Psoas muscle (tissue), 7 donors: ENCODE measurements at regions not wholly inside any gene's neighbourhood (a gene's known extent, or its start where the extent isn't known, plus 50 kb on each side); places are given as distances from the start of the nearest gene placed in this dataset.

Source experiments
- ATAC-seq, 4 donors: fragments of 200-7000 bp; cut with Tn5 transposase; one replicate each; pipeline ENCODE4 v1.9.1; 2020; ENCODE audit warnings: moderate library complexity in 3 of 4, mild to moderate bottlenecking in 2 of 4
- DNase-seq, 2 donors: peaks; one replicate each; pipeline ENCODE4 v3.0.0-alpha.2; 2020
- H3K27ac ChIP-seq: fragments of 200-600 bp; one replicate; pipeline ENCODE4 v1.8.0; 2022
- H3K27me3 ChIP-seq, 3 donors: fragments of 200-600 bp in 1 of 3; one replicate each; pipeline versions ENCODE4 v1.6.1 to v1.8.0; 2013 to 2022; ENCODE audit warnings: low read length in 2 of 3, mild to moderate bottlenecking in 2 of 3, moderate library complexity in 1 of 3; ENCODE audit not compliant: insufficient read depth in 3 of 3
- H3K36me3 ChIP-seq, 2 donors: fragments of 200-600 bp in 1 of 2; one replicate each; pipeline versions ENCODE4 v1.6.1 to v1.8.0; 2013 to 2022; ENCODE audit warnings: low read depth in 1 of 2, mild to moderate bottlenecking in 1 of 2, moderate library complexity in 1 of 2; ENCODE audit not compliant: insufficient read depth in 1 of 2
- H3K4me1 ChIP-seq: fragments of 200-600 bp; one replicate; pipeline ENCODE4 v1.8.0; 2022
- H3K4me3 ChIP-seq: fragments of 200-600 bp; one replicate; pipeline ENCODE4 v1.8.0; 2022; ENCODE audit warnings: mild to moderate bottlenecking
- H3K9me3 ChIP-seq: fragments of 200-600 bp; one replicate; pipeline ENCODE4 v1.8.0; 2022
- CTCF ChIP-seq: fragments of 200-600 bp; IDR thresholded peaks from one replicate; pipeline ENCODE4 v1.8.0; 2022; ENCODE audit warnings: antibody characterized with exemption
- WGBS, 3 donors: extraction: QIAGEN DNeasy Blood & Tissue Kit; methylation state at CpG; one replicate each; pipeline versions ENCODE4 v1.1.6 to v1.1.7; 2013; 5-methylcytosine and 5-hydroxymethylcytosine counted together
- intact Hi-C, 2 donors: fragments of 100-400 bp; cut with DNase I; formaldehyde crosslinking; loops; one replicate each; pipeline versions ENCODE4 v1.11.0 to v1.14.2; 2022
- donor health status: healthy with polysubstance abuse.
- donor health status: DM: no; HTN: no; CAD: no; lungs with moderate emphysema.
- donor health status: Bipolar disorder and iron deficiency.
- donor health status: healthy.
- donor health status: DM: yes; HTN: yes; CAD: no.
- donor health status: DM: no; HTN: no; CAD: no.
- donor health status: DM: yes; HTN: yes; CAD: no.

- Histone ChIP-seq H3K36me3 (no peaks in the 10 kb centered on the region), H3K4me1 (no peaks in the 10 kb centered on the region), H3K4me3 (no peak overlapping the region), H3K9me3 (no peaks in the 10 kb centered on the region), H3K27ac (no peak overlapping the region), H3K27me3 (peaks cover 0 to 43% (median 7%) of the 10 kb centered on the region in 3 donors)
- intact Hi-C loops, result no loop called here
- 5 to 11% (median 8%) methylated on average over 1 of the region's 1 CpG for WGBS, 3 donors
- DNase-seq, result no peak
- ATAC-seq, result no peak
- no peak for TF ChIP-seq CTCF
Observed at GRCh38 chr1:22370190-22370498, 81.5 kb upstream of the ZBTB40 start.

GRCh38 chr1:22371408-22371807 lies 80.2 kb upstream of the ZBTB40 start:
- intact Hi-C loops, result no loop called here
- WGBS, 3 donors, result 81 to 84% (median 82%) methylated on average over 5 of the region's 5 CpGs
- H3K36me3 ChIP-seq, result no peaks in the 10 kb centered on the region
- no peak for DNase-seq
- H3K9me3 ChIP-seq, result no peaks in the 10 kb centered on the region
- no peak overlapping the region for H3K4me3 ChIP-seq
- ATAC-seq, result no peak
- no peak overlapping the region for H3K27ac ChIP-seq
- H3K4me1 ChIP-seq, result no peaks in the 10 kb centered on the region
- no peak for TF ChIP-seq CTCF
- peaks cover 0 to 45% (median 9%) of the 10 kb centered on the region in 3 donors for H3K27me3 ChIP-seq

GRCh38 chr1:22373252-22373651 lies 78.4 kb upstream of the ZBTB40 start:
- Histone ChIP-seq H3K4me1 (no peaks in the 10 kb centered on the region), H3K27ac (no peak overlapping the region), H3K36me3 (no peaks in the 10 kb centered on the region), H3K4me3 (no peak overlapping the region), H3K9me3 (no peaks in the 10 kb centered on the region), H3K27me3 (peaks cover 0 to 31% (median 9%) of the 10 kb centered on the region in 3 donors)
- DNase-seq (no peak), ATAC-seq (no peak)
- TF ChIP-seq CTCF, result no peak
- intact Hi-C loops, result no loop called here

- TF ChIP-seq CTCF, result no peak
- no peak overlapping the region for H3K4me3 ChIP-seq
- intact Hi-C loops, result no loop called here
Observed at GRCh38 chr1:22374001-22374400, 77.7 kb upstream of the ZBTB40 start.

GRCh38 chr1:22375601-22376000 lies 76.0 kb upstream of the ZBTB40 start:
- Histone ChIP-seq H3K4me1 (no peaks in the 10 kb centered on the region), H3K9me3 (no peaks in the 10 kb centered on the region), H3K27ac (no peak overlapping the region), H3K4me3 (no peak overlapping the region), H3K36me3 (no peaks in the 10 kb centered on the region), H3K27me3 (peaks cover 0 to 32% (median 7%) of the 10 kb centered on the region in 3 donors)
- intact Hi-C loops, result no loop called here
- WGBS, 3 donors, result 56 to 61% (median 56%) methylated on average over 9 of the region's 9 CpGs
- DNase-seq (peak; percentile 24 to 65), ATAC-seq (no peak)
- no peak for TF ChIP-seq CTCF

More at GRCh38 chr1:22374001-22374400, 77.7 kb upstream of the ZBTB40 start:
- DNase-seq, result no peak
- Histone ChIP-seq H3K36me3 (no peaks in the 10 kb centered on the region), H3K4me1 (no peaks in the 10 kb centered on the region), H3K27me3 (peaks cover 0 to 24% (median 9%) of the 10 kb centered on the region in 3 donors), H3K9me3 (no peaks in the 10 kb centered on the region), H3K27ac (no peak overlapping the region)
- no peak for ATAC-seq
- 58 to 76% (median 63%) methylated on average over 1 of the region's 1 CpG for WGBS, 3 donors
